Gastroesophageal sphincter (tissue), 4 donors: ENCODE measurements at regions not wholly inside any gene's neighbourhood (a gene's known extent, or its start where the extent isn't known, plus 50 kb on each side); places are given as distances from the start of the nearest gene placed in this dataset.

Experiments
- ATAC-seq: fragments of 150-250 bp; one replicate; pipeline ENCODE4 v1.9.1; 2016; ENCODE audit warnings: mild to moderate bottlenecking, moderate library complexity
- H3K27ac ChIP-seq, 4 donors: fragments of 200-600 bp; sonication (generic) in 3 of 4; 1 replicate in 3 of 4; 2 replicates in 1 of 4; pipeline ENCODE4 v1.5.1; 2016 to 2019
- H3K27me3 ChIP-seq: fragments of 200-600 bp; sonication (generic); one replicate; pipeline ENCODE4 v1.5.1; 2019
- H3K36me3 ChIP-seq, 2 donors: fragments of 200-600 bp; sonication (generic); one replicate each; pipeline ENCODE4 v1.5.1; 2019; ENCODE audit warnings: control low read depth in 1 of 2
- H3K4me1 ChIP-seq, 3 donors: fragments of 200-600 bp; sonication (generic); 1 replicate in 2 of 3; 2 replicates in 1 of 3; pipeline ENCODE4 v1.5.1; 2016 to 2019; ENCODE audit warnings: control low read depth in 2 of 3
- H3K4me3 ChIP-seq, 2 donors: fragments of 200-600 bp; sonication (generic); one replicate each; pipeline ENCODE4 v1.5.1; 2019; ENCODE audit warnings: mild to moderate bottlenecking in 1 of 2, moderate library complexity in 1 of 2
- H3K9me3 ChIP-seq, 3 donors: fragments of 200-600 bp; sonication (generic); one replicate each; pipeline ENCODE4 v1.5.1; 2017 to 2019; ENCODE audit warnings: control low read depth in 2 of 3
- EP300 ChIP-seq: sonication (generic); formaldehyde crosslinking; IDR thresholded peaks from one replicate; pipeline ENCODE4 v1.6.1; 2017; ENCODE audit warnings: antibody characterized with exemption, mild to moderate bottlenecking
- POLR2A ChIP-seq, 2 donors: fragments of 450-650 bp; IDR thresholded peaks; one replicate each; pipeline ENCODE4 v1.6.1; 2017; ENCODE audit warnings: antibody characterized with exemption in 2 of 2, mild to moderate bottlenecking in 2 of 2, moderate library complexity in 1 of 2
- POLR2AphosphoS5 ChIP-seq: sonication (generic); formaldehyde crosslinking; IDR thresholded peaks from one replicate; pipeline ENCODE4 v1.6.1; 2017; ENCODE audit warnings: antibody characterized with exemption
- WGBS, 2 donors: methylation state at CpG; one replicate each; pipeline ENCODE4 v1.1.5; 2018; ENCODE audit warnings: low coverage in 1 of 2; 5-methylcytosine and 5-hydroxymethylcytosine counted together
- TF ChIP-seq, protein P1 (sequence below), 4 experiments: fragments of 200-600 bp in 2 of 4; fragments of 450-650 bp in 2 of 4; sonication (generic) in 1 of 4; IDR thresholded peaks; one replicate each; pipeline ENCODE4 v1.5.1; 2017 to 2019; ENCODE audit warnings: antibody characterized with exemption in 4 of 4, mild to moderate bottlenecking in 2 of 4, moderate library complexity in 2 of 4

DNA sequence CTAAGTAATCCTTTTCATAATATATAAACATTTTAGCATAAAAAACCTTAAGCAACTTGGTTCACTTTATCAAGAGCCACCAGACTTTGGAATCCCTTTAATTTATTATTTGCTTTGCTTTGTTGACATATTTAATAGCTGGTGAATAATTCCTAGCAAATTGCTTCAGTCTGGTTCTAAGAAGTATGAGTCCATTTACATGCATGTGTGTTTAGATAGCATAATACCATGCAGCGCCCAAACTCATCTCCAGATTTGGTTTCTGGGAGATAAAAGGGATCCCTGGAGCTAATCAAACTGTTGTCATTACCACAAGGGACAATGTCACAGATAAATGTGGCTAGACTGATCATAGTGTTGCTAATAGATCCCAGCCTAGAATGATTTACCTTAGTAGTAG is 111.8 kb downstream of the TMEM144 start:
- H3K4me3 ChIP-seq = no peak overlapping the region
- TF ChIP-seq POLR2AphosphoS5 = no peak
- no peak for TF ChIP-seq POLR2A (IDR thresholded peaks at IDR 0.05)
- TF ChIP-seq EP300 = no peak
- TF ChIP-seq, protein P1, sequence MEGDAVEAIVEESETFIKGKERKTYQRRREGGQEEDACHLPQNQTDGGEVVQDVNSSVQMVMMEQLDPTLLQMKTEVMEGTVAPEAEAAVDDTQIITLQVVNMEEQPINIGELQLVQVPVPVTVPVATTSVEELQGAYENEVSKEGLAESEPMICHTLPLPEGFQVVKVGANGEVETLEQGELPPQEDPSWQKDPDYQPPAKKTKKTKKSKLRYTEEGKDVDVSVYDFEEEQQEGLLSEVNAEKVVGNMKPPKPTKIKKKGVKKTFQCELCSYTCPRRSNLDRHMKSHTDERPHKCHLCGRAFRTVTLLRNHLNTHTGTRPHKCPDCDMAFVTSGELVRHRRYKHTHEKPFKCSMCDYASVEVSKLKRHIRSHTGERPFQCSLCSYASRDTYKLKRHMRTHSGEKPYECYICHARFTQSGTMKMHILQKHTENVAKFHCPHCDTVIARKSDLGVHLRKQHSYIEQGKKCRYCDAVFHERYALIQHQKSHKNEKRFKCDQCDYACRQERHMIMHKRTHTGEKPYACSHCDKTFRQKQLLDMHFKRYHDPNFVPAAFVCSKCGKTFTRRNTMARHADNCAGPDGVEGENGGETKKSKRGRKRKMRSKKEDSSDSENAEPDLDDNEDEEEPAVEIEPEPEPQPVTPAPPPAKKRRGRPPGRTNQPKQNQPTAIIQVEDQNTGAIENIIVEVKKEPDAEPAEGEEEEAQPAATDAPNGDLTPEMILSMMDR (IDR thresholded peaks at IDR 0.05) = no peak
- H3K9me3 ChIP-seq = peaks cover 0 to 8% (median 0%) of the 10 kb centered on the region in 3 donors
- no peaks in the 10 kb centered on the region for H3K4me1 ChIP-seq
- no peak overlapping the region for H3K27ac ChIP-seq
- ATAC-seq = no peak
- WGBS, 2 donors = 44 to 56% methylated on average over 1 of the region's 1 CpG
- no peaks in the 10 kb centered on the region for H3K36me3 ChIP-seq
- no peaks in the 10 kb centered on the region for H3K27me3 ChIP-seq

DNA sequence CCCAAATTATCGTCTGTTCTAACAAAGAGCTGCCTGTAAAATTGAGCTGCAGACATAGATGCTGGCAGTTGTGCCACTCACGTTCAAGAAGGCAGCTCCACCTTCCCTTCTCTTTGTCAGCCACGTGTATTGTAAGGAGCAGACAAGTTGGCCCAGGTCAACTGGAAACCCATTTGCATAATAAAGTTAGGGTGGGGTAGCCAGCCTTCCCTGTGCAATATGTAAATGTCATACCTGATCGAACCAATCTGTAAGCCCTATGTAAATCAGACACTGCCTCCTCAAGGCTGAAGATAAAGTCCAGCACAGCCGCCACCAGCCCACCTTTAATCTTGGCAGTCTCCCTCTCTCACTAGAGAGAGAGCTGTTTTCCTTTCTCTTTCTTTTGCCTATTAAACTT is 117.2 kb downstream of the TMEM144 start:
- no peaks in the 10 kb centered on the region for H3K9me3 ChIP-seq
- 33 to 42% methylated on average over 5 of the region's 5 CpGs for WGBS, 2 donors

DNA sequence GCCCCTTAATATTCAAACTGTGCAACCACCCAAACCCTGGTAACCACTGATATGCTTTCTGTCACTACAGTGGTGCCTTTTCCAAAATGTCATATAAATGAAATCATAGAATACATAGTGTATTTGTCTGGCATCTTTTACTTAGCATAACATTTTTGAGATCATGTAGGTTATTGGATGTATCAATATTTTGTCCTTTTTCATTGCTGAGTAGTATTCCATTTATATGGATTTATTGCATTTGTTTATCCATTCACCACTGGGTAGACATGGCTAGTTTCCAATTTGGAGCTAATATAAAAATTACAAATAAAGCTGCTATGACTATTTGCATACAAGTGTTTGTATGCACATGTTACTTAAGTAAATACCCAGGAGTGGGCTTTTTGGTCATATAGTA is 121.6 kb downstream of the TMEM144 start:
- ATAC-seq = no peak
- H3K4me3 ChIP-seq = no peak overlapping the region
- H3K36me3 ChIP-seq = no peaks in the 10 kb centered on the region
- no peak overlapping the region for H3K27ac ChIP-seq
- H3K9me3 ChIP-seq = no peaks in the 10 kb centered on the region
- H3K27me3 ChIP-seq = no peaks in the 10 kb centered on the region
- no peaks in the 10 kb centered on the region for H3K4me1 ChIP-seq
- TF ChIP-seq EP300 (no peak), POLR2AphosphoS5 (no peak), POLR2A (IDR thresholded peaks at IDR 0.05) (no peak)
- TF ChIP-seq, protein P1 (IDR thresholded peaks at IDR 0.05) = no peak

More for the DNA sequence above, 117.2 kb downstream of the TMEM144 start:
- TF ChIP-seq, protein P1 (IDR thresholded peaks at IDR 0.05) = no peak
- TF ChIP-seq POLR2AphosphoS5 (no peak), POLR2A (IDR thresholded peaks at IDR 0.05) (no peak), EP300 (no peak)
- H3K4me1 ChIP-seq = no peaks in the 10 kb centered on the region
- H3K27me3 ChIP-seq = no peaks in the 10 kb centered on the region
- no peak for ATAC-seq
- H3K36me3 ChIP-seq = no peaks in the 10 kb centered on the region
- no peak overlapping the region for H3K27ac ChIP-seq
- no peak overlapping the region for H3K4me3 ChIP-seq

DNA sequence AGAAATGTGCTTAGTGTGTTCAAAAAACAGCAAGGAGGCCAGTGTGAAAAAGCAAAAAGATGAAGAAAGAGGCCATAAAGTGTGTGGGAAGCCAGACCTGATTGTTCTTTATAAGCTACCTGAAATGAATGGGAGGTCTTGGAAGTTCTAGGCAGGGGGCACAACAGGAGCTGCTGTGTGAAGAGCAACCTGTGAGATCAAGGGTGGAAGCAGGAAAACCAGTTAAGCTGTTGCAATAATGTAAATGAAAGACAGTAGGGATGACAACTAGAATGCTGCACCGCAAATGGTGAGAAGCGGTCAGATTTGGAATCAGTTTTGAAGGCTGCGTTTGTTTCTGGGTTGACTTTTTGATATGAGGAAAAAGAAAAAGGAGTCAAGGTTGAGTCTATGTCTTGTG is 123.5 kb downstream of the TMEM144 start:
- TF ChIP-seq EP300 (no peak), POLR2A (IDR thresholded peaks at IDR 0.05) (no peak), POLR2AphosphoS5 (no peak)
- TF ChIP-seq, protein P1 (IDR thresholded peaks at IDR 0.05) = no peak
- H3K4me3 ChIP-seq = no peak overlapping the region
- no peaks in the 10 kb centered on the region for H3K4me1 ChIP-seq
- WGBS, 2 donors = 70 to 84% methylated on average over 2 to 3 of the region's 3 CpGs
- no peaks in the 10 kb centered on the region for H3K36me3 ChIP-seq
- no peak overlapping the region for H3K27ac ChIP-seq
- H3K9me3 ChIP-seq = no peaks in the 10 kb centered on the region
- no peaks in the 10 kb centered on the region for H3K27me3 ChIP-seq
- ATAC-seq = no peak

DNA sequence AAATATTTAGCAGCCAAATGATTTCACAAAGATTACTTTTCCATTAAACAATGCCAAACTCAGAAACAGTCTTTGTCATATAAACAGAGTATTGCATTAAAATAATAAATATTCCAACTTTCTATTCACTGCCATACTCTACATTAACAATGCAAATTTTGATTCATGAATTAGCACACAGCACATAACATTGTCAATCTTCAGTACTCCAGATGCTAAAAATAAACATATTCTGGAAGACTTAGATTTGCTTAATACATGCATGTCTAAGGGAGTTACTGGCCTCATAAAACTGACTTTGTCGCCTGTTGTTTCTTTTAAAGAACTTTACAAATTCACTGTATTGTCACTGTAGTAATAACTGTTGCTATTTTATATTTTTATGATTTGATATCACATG is 131.6 kb downstream of the TMEM144 start:
- Histone ChIP-seq H3K9me3 (no peaks in the 10 kb centered on the region), H3K4me3 (no peak overlapping the region), H3K27me3 (no peaks in the 10 kb centered on the region), H3K36me3 (no peaks in the 10 kb centered on the region), H3K4me1 (no peaks in the 10 kb centered on the region), H3K27ac (no peak overlapping the region)
- no peak for TF ChIP-seq POLR2A (IDR thresholded peaks at IDR 0.05)
- TF ChIP-seq, protein P1 (IDR thresholded peaks at IDR 0.05) = no peak
- WGBS, 2 donors = 74 to 85% methylated on average over 1 of the region's 1 CpG
- no peak for ATAC-seq
